SK-N-MC (cell line): ENCODE measurements at regions not wholly inside any gene's neighbourhood (a gene's known extent, or its start where the extent isn't known, plus 50 kb on each side); places are given as distances from the start of the nearest gene placed in this dataset.

Source experiments
- EZH2 ChIP-seq: fragments of 200-600 bp; sonication (generic); IDR thresholded peaks from one replicate; pipeline ENCODE4 v1.6.1; 2017; ENCODE audit warnings: antibody characterized with exemption
- FOXP2 ChIP-seq: optimal IDR thresholded peaks from 2 replicates; pipeline ENCODE3; 2011; ENCODE audit warnings: mild to moderate bottlenecking, moderate library complexity; ENCODE audit not compliant: insufficient read depth; ENCODE audit errors: extremely low read length, control extremely low read depth
- POLR2AphosphoS5 ChIP-seq: IDR thresholded peaks from 2 replicates; pipeline ENCODE4 v1.6.1; 2012; ENCODE audit warnings: mild to moderate bottlenecking, low read depth, low read length, borderline replicate concordance

- no peak for TF ChIP-seq EZH2
- no peak for TF ChIP-seq POLR2AphosphoS5
- no peak for TF ChIP-seq FOXP2
Measured at GRCh38 chr2:223218587-223219178, 166.7 kb downstream of the KCNE4 start.
